Type B pancreatic cell (in vitro differentiated cells): ENCODE measurements at regions not wholly inside any gene's neighbourhood (a gene's known extent, or its start where the extent isn't known, plus 50 kb on each side); places are given as distances from the start of the nearest gene placed in this dataset.

Experiments used
- DNase-seq: peaks from one replicate; pipeline ENCODE4 v3.0.0; 2021; ENCODE audit warnings: mixed read lengths; ENCODE audit not compliant: unreplicated experiment; ENCODE audit errors: extremely low spot score
- H3K27ac Mint-ChIP-seq: 2 replicates; pipeline ENCODE4 v1.8.0; 2021; ENCODE audit warnings: mild to moderate bottlenecking, mixed read lengths
- H3K27me3 Mint-ChIP-seq: 2 replicates; pipeline ENCODE4 v1.8.0; 2021; ENCODE audit warnings: mixed read lengths
- H3K36me3 Mint-ChIP-seq: 2 replicates; pipeline ENCODE4 v1.8.0; 2021; ENCODE audit warnings: mixed read lengths
- H3K4me1 Mint-ChIP-seq: one replicate; pipeline ENCODE4 v1.8.0; 2021; ENCODE audit warnings: mixed read lengths; ENCODE audit not compliant: unreplicated experiment
- H3K4me3 Mint-ChIP-seq: 2 replicates; pipeline ENCODE4 v1.8.0; 2021; ENCODE audit warnings: mild to moderate bottlenecking, mixed read lengths
- H3K9me3 Mint-ChIP-seq: 2 replicates; pipeline ENCODE4 v1.8.0; 2021; ENCODE audit warnings: mixed read lengths
- CTCF ChIP-seq: fragments of 200-600 bp; sonication (generic); conservative IDR thresholded peaks from 2 replicates; pipeline ENCODE4 v1.5.0; 2021; ENCODE audit warnings: antibody characterized with exemption, mild to moderate bottlenecking

- H3K4me1 Mint-ChIP-seq: no peaks in the 10 kb centered on the region
- no peaks in the 10 kb centered on the region for H3K27me3 Mint-ChIP-seq
- peaks cover 9% of the 10 kb centered on the region for H3K9me3 Mint-ChIP-seq
- DNase-seq: no peak
- TF ChIP-seq CTCF: no peak
- H3K4me3 Mint-ChIP-seq: no peak overlapping the region
- H3K36me3 Mint-ChIP-seq: peaks cover 3% of the 10 kb centered on the region
- H3K27ac Mint-ChIP-seq: no peak overlapping the region
Observed at GRCh38 chr4:114056599-114056998, 77.2 kb upstream of the ARSJ start.

GRCh38 chr4:114057746-114058145, 78.3 kb upstream of the ARSJ start:
- Mint-ChIP-seq H3K27ac (no peak overlapping the region), H3K27me3 (no peaks in the 10 kb centered on the region), H3K36me3 (peaks cover 3% of the 10 kb centered on the region), H3K4me3 (no peak overlapping the region), H3K9me3 (peaks cover 9% of the 10 kb centered on the region), H3K4me1 (no peaks in the 10 kb centered on the region)
- no peak for DNase-seq
- no peak for TF ChIP-seq CTCF

GRCh38 chr4:114062499-114062898, 83.1 kb upstream of the ARSJ start:
- TF ChIP-seq CTCF: no peak
- no peaks in the 10 kb centered on the region for H3K36me3 Mint-ChIP-seq
- no peak for DNase-seq
- H3K27me3 Mint-ChIP-seq: no peaks in the 10 kb centered on the region
- no peaks in the 10 kb centered on the region for H3K4me1 Mint-ChIP-seq
- H3K9me3 Mint-ChIP-seq: no peaks in the 10 kb centered on the region
- H3K4me3 Mint-ChIP-seq: no peak overlapping the region
- H3K27ac Mint-ChIP-seq: no peak overlapping the region

GRCh38 chr4:114072781-114073180, 93.3 kb upstream of the ARSJ start:
- no peak for DNase-seq
- peaks cover 6% of the 10 kb centered on the region for H3K9me3 Mint-ChIP-seq
- no peaks in the 10 kb centered on the region for H3K27me3 Mint-ChIP-seq
- H3K4me3 Mint-ChIP-seq: no peak overlapping the region
- H3K36me3 Mint-ChIP-seq: no peaks in the 10 kb centered on the region
- no peak for TF ChIP-seq CTCF
- no peaks in the 10 kb centered on the region for H3K4me1 Mint-ChIP-seq
- H3K27ac Mint-ChIP-seq: no peak overlapping the region

- no peak for TF ChIP-seq CTCF
- H3K4me1 Mint-ChIP-seq: no peaks in the 10 kb centered on the region
- no peaks in the 10 kb centered on the region for H3K27me3 Mint-ChIP-seq
- no peak for DNase-seq
- no peak overlapping the region for H3K27ac Mint-ChIP-seq
- H3K36me3 Mint-ChIP-seq: no peaks in the 10 kb centered on the region
- peaks cover 6% of the 10 kb centered on the region for H3K9me3 Mint-ChIP-seq
- no peak overlapping the region for H3K4me3 Mint-ChIP-seq
Observed at GRCh38 chr4:114076899-114077570, 97.6 kb upstream of the ARSJ start.

- no peak overlapping the region for H3K4me3 Mint-ChIP-seq
- no peak overlapping the region for H3K27ac Mint-ChIP-seq
- no peak for DNase-seq
- peaks cover 6% of the 10 kb centered on the region for H3K9me3 Mint-ChIP-seq
- H3K27me3 Mint-ChIP-seq: no peaks in the 10 kb centered on the region
- H3K4me1 Mint-ChIP-seq: no peaks in the 10 kb centered on the region
- TF ChIP-seq CTCF: no peak
- no peaks in the 10 kb centered on the region for H3K36me3 Mint-ChIP-seq
Observed at GRCh38 chr4:114077610-114078009, 98.2 kb upstream of the ARSJ start.
